ENCODE measurements at regions not wholly inside any gene's neighbourhood (a gene's known extent, or its start where the extent isn't known, plus 50 kb on each side); places are given as distances from the start of the nearest gene placed in this dataset.

DNA sequence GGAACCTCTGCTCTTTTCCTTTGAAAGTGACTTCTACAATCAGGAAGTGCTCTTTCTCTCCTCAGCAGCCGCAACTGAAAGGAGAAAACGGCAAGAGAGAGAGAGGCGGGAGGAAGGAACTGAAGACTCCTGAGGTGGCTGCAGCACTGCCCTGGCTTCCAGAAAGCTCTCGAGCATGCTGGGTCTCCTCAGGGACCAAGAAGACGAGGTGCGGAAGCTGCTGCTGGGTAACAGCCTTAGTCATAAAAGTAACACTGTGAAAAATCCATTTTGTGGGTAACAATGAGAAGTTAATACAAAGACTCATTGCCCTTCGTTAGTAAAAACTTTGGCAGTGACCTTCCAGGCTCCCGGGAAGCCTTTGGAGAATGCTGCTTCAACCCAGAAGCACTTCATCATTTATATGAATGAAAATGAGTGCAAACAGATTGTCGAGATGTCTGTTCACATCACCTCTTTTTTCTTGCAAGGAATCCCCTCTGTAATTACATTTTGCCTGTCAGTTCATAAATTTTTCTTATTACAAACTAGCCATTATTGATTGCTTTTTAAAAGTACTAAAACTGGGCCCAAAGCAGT is 473.4 kb downstream of the SOX6 start:
- no peaks in the 10 kb centered on the region for H3K36me3 Mint-ChIP-seq
- no peak overlapping the region for H3K27ac Mint-ChIP-seq
- no peaks in the 10 kb centered on the region for H3K4me1 Mint-ChIP-seq
- ATAC-seq (ENCODE audit: low read depth) (no peak), DNase-seq (no peak)
- no peak overlapping the region for H3K4me3 Mint-ChIP-seq
- POLR2A ChIA-PET, result no interaction called here
- H3K27me3 Mint-ChIP-seq, result no peaks in the 10 kb centered on the region
- H3K9me3 Mint-ChIP-seq, result no peaks in the 10 kb centered on the region

DNA sequence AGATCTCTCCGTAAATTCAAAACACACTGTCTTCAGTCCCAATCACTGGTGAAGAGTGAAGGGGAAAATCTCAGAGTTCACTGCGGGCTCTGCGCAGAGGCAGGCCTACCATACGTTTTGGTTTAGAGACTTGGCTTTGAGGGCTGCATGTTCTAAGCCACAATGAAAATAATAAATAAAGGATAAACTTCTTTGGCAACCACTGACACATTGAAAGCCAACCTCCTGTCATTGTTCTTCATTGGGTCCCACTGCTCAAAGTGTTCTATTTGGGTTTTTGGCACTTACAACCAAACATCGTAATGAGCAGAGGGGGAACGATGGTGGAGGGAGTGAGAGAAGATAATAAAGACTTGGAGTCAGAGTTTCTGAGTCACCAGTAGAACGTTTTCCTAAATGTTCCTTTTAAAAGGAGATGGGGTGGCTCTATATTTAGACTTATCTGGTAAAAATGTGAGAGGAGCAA is 472.9 kb downstream of the SOX6 start:
- Mint-ChIP-seq H3K36me3 (no peaks in the 10 kb centered on the region), H3K4me3 (no peak overlapping the region), H3K27me3 (no peaks in the 10 kb centered on the region), H3K27ac (no peak overlapping the region), H3K9me3 (no peaks in the 10 kb centered on the region), H3K4me1 (no peaks in the 10 kb centered on the region)
- DNase-seq (no peak), ATAC-seq (ENCODE audit: low read depth) (no peak)
- POLR2A ChIA-PET, result no interaction called here

DNA sequence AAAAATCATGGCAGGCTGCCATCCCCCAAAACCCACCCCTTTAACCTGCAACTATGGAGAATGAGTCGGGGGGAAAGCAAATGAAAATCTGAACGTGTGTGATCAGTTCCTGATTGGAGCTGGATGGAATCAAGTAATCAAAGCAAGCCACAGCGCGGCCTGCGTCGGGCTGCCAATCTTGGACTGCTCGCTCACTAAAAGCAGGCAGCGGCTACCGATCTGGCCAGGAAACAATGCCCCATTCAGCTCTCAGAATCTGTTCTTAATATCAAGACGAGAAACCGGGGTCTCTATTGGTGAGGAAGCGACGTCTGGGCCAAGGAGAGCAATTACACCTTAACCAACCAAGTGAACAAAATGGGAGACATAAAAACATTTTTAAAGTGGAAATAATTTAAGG is 472.2 kb downstream of the SOX6 start:
- H3K9me3 Mint-ChIP-seq, result no peaks in the 10 kb centered on the region
- DNase-seq, result no peak
- no peaks in the 10 kb centered on the region for H3K27me3 Mint-ChIP-seq
- no peak overlapping the region for H3K27ac Mint-ChIP-seq
- H3K36me3 Mint-ChIP-seq, result no peaks in the 10 kb centered on the region
- no peaks in the 10 kb centered on the region for H3K4me1 Mint-ChIP-seq
- POLR2A ChIA-PET, result no interaction called here
- ATAC-seq (ENCODE audit: low read depth), result no peak
- H3K4me3 Mint-ChIP-seq, result no peak overlapping the region

DNA sequence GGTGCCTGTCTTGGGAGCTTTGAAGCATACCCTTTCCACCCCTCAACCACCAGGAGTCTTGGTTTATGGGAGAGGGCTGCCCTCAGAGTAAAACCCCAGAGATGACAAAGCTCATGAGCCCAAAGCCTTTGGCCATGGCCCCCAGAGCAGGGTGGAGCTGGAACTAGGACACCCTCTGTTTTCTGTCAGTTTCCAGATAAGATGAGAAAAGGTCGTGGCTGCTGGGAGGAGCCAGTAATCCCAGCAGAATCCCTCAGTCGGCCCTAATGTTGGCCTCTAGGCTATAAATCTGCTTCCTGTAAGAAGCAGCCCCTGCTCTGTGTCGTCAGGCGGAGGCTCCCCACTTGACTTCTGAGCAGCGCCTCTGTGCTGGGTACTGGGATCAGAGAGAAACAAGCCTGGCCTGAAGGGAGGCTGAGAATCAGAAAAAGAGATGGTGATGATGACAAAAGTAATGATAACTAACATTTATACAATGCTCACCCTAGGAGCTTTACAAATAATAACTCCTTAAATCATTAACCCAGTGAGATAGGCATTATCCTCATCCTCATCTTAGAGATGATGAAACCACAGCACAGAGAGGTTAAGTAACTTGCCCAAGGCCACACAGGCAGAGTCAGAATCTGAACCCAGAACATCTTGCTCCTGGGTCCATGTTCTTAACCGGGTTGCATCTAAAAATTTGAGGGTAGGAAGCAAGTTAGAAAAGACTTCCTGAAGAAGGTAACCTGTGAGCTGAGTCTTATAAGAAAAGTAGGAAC is 471.4 kb downstream of the SOX6 start:
- DNase-seq (no peak), ATAC-seq (ENCODE audit: low read depth) (no peak)
- Mint-ChIP-seq H3K36me3 (no peaks in the 10 kb centered on the region), H3K9me3 (no peaks in the 10 kb centered on the region), H3K4me3 (no peak overlapping the region), H3K27me3 (no peaks in the 10 kb centered on the region), H3K4me1 (no peaks in the 10 kb centered on the region), H3K27ac (no peak overlapping the region)
- POLR2A ChIA-PET, result no interaction called here

DNA sequence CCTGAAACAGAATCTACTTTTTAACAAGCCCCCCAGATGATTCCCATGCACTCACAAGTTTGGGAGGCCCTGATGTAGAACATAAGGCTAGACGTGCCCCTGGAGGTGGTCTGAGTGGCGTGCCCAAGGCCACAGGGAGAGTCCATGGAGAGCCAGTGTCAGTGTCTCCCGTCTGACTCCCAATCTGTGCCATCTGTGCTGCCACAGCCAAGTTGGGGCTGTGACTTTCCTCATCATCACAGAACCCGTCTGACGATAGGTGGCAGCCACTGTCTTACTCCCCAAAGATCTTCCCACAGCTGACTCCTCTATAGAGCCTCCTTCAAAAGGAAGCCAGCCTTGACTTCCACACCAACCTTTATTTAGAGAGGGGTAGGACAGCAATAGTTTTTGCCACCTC is 470.5 kb downstream of the SOX6 start:
- H3K9me3 Mint-ChIP-seq, result no peaks in the 10 kb centered on the region
- no peak overlapping the region for H3K4me3 Mint-ChIP-seq

DNA sequence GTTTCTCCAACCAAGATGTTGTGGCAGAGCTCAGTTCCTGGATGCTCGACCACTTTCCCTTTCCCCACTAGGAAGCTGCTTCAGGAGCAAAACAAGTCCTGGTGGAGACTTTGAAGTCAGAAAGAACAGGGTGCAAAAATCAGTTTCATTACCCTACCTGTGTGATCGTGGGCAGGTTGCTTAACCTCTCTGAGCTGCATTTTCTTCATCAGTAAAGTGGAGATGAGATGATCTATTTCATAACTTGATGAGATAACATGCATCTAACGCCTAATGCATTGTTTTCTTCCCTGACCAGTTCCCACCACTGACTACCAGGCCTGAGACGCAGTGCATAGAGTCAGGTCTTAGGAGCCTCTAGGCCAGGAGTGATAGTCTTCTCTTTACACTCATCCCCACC is 470.0 kb downstream of the SOX6 start:
- H3K9me3 Mint-ChIP-seq, result no peaks in the 10 kb centered on the region
- DNase-seq (no peak), ATAC-seq (ENCODE audit: low read depth) (no peak)
- H3K4me1 Mint-ChIP-seq, result no peaks in the 10 kb centered on the region
- POLR2A ChIA-PET, result no interaction called here
- no peaks in the 10 kb centered on the region for H3K36me3 Mint-ChIP-seq
- no peak overlapping the region for H3K4me3 Mint-ChIP-seq
- no peak overlapping the region for H3K27ac Mint-ChIP-seq
- no peaks in the 10 kb centered on the region for H3K27me3 Mint-ChIP-seq

More for the DNA sequence above, 470.5 kb downstream of the SOX6 start:
- Mint-ChIP-seq H3K27ac (no peak overlapping the region), H3K27me3 (no peaks in the 10 kb centered on the region), H3K4me1 (no peaks in the 10 kb centered on the region), H3K36me3 (no peaks in the 10 kb centered on the region)
- DNase-seq, result no peak
- POLR2A ChIA-PET, result no interaction called here
- ATAC-seq (ENCODE audit: low read depth), result no peak

DNA sequence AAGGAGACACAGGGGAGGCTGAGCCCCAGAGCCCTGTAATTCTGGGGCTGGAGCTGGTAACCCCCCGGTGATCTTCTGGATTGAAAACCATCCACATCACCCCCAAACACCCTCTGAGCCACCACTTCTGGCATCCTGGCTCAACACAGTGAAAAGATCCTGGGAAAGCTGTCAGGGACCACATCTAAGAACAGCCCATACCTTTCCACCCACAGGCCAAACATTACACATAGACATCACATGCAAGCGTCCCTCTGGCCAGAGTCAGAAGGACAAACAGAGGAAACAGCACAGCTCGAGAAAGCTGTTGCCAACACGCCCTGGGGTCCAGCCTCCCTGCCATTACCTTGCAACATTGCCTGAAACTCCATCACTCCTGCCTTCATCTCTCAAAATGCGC is 469.5 kb downstream of the SOX6 start:
- no peak overlapping the region for H3K4me3 Mint-ChIP-seq
- POLR2A ChIA-PET, result no interaction called here
- no peaks in the 10 kb centered on the region for H3K4me1 Mint-ChIP-seq
- H3K36me3 Mint-ChIP-seq, result no peaks in the 10 kb centered on the region
- DNase-seq, result no peak
- H3K27ac Mint-ChIP-seq, result no peak overlapping the region
- no peaks in the 10 kb centered on the region for H3K9me3 Mint-ChIP-seq
- ATAC-seq (ENCODE audit: low read depth), result no peak
- H3K27me3 Mint-ChIP-seq, result no peaks in the 10 kb centered on the region

DNA sequence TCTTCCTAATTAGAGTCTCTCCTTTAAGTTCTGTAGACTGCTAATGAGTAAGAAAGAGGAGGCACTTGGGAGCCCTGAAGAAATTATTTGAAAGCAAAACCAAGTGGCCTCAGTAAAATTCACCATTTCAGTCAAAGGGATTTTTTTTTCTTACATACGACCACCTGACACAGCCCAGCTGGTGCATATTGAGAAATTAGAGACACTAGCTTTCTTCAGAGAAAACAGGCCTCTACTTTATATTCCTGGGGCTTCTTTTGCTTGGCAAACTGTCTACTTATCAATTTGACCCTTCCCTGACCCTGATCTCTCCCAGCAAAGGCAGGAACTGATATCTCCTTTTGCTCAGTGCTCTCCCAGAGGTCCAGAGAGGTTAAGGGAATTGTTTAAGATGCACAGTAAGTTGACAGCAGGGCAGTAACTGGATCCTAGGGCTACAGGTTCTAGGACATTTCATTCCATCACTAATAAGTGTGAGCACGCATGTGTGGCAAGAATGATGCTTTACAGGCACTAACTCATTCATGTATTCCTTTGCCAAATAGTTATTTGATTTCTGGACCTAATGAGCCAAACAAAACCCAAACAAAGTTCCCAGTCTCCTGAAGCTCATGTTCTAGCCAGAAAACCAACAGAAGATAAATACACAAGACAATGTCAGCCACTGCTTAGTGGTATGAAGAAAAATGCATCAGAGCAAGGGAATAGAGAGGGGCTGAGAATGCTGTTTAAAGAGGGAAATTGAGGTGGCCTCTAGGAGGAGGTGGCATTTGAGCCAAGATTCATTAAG is 467.6 kb downstream of the SOX6 start:
- no peak overlapping the region for H3K27ac Mint-ChIP-seq

DNA sequence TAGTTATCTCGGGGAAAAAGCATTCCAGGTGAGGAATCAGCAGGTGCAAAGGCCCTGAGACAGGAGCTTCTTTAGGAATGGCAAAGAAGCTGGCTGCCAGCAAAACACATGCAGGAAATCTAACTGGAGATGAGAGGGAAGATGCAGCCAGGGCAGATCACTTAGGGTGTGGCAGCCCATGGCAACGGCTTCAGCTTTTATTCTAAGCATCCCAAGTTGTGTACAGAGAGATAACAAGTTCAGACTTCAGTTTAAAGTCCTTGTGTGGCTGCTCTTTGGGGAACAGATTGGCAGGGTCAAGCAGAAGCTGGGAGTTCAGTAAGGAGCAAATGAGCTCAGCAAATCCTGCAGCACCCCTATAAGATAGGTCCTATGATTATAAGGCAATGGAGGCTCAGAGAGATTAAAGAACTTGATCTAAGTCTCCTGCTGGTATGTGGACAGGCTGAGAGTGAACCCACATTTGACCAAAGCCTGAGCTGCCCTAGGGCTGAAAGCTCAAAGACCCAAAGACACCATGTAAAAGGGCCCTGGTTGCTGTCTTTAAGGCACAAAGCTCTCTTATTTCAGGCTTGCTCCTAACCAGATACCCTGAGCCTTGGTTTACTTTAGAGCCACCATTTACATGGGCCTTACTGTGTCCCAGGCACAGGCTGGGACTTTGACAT is 466.8 kb downstream of the SOX6 start:
- H3K4me3 Mint-ChIP-seq, result no peak overlapping the region
- no peak for ATAC-seq (ENCODE audit: low read depth)
- DNase-seq, result no peak
- H3K9me3 Mint-ChIP-seq, result no peaks in the 10 kb centered on the region
- no peaks in the 10 kb centered on the region for H3K36me3 Mint-ChIP-seq
- H3K4me1 Mint-ChIP-seq, result no peaks in the 10 kb centered on the region
- POLR2A ChIA-PET, result no interaction called here
- H3K27ac Mint-ChIP-seq, result no peak overlapping the region
- H3K27me3 Mint-ChIP-seq, result no peaks in the 10 kb centered on the region

More for the DNA sequence above, 467.6 kb downstream of the SOX6 start:
- no peaks in the 10 kb centered on the region for H3K36me3 Mint-ChIP-seq
- DNase-seq, result no peak
- H3K27me3 Mint-ChIP-seq, result no peaks in the 10 kb centered on the region
- no peaks in the 10 kb centered on the region for H3K9me3 Mint-ChIP-seq
- POLR2A ChIA-PET, result no interaction called here
- ATAC-seq (ENCODE audit: low read depth), result no peak
- no peak overlapping the region for H3K4me3 Mint-ChIP-seq
- H3K4me1 Mint-ChIP-seq, result no peaks in the 10 kb centered on the region

DNA sequence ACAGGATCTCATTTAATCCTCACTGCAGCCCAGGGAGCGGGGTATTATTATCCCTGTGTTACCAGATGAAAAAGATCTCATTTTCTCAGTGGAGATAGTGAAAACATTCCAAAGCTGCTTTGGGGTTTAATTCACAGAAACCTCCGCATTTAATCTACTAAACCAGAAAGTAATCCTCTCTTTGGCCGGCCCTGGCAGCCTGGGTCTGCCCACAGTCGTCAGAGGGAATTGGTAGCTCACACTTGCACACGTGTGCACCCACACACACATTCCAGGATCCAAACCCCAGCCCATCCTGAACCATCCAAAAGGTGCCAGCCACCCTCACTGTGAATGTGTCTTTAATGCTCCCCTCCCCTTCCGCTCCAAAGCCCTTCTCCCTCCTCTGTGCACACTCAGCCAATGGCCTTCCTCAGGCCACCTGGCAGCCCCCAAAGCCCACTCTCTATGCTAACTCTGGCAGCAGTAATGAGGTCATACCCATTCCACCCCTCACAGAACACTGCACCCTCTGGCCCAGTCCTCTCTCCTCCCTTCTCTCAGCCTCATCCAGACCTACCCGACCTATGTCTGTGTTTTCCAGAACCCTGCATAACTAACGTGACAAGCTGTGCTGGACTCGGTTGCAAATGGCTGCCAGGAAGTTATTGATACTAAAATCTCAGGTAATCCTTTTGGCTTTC is 466.2 kb downstream of the SOX6 start:
- Mint-ChIP-seq H3K4me1 (no peaks in the 10 kb centered on the region), H3K27me3 (no peaks in the 10 kb centered on the region), H3K27ac (no peak overlapping the region), H3K36me3 (no peaks in the 10 kb centered on the region), H3K4me3 (no peak overlapping the region), H3K9me3 (no peaks in the 10 kb centered on the region)
- POLR2A ChIA-PET, result no interaction called here
- ATAC-seq (ENCODE audit: low read depth), result no peak
- no peak for DNase-seq

DNA sequence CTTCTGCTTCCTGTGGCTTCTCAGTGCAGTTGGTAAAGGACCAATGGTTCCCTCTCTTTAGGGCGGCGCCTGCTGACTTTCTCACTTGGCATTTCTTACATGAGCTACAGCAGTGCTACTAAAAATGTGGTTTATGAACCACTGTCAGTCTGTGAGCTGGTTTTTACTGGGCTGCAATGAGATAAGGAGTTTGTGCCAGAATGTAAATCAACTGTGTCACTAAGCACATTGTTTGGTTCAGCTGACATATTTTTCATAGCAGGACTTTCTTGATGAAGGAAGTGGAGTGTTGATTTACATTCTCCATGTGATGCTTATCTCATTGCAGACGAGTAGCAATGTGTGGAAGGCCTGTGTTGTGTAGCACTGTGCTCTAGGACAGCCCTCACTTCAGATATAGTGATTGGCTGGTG is 463.3 kb downstream of the SOX6 start:
- no peaks in the 10 kb centered on the region for H3K4me1 Mint-ChIP-seq
- H3K27me3 Mint-ChIP-seq, result no peaks in the 10 kb centered on the region
- POLR2A ChIA-PET, result no interaction called here
- H3K4me3 Mint-ChIP-seq, result no peak overlapping the region
- ATAC-seq (ENCODE audit: low read depth), result no peak
- no peaks in the 10 kb centered on the region for H3K9me3 Mint-ChIP-seq
- no peak for DNase-seq
- H3K36me3 Mint-ChIP-seq, result no peaks in the 10 kb centered on the region
- no peak overlapping the region for H3K27ac Mint-ChIP-seq

DNA sequence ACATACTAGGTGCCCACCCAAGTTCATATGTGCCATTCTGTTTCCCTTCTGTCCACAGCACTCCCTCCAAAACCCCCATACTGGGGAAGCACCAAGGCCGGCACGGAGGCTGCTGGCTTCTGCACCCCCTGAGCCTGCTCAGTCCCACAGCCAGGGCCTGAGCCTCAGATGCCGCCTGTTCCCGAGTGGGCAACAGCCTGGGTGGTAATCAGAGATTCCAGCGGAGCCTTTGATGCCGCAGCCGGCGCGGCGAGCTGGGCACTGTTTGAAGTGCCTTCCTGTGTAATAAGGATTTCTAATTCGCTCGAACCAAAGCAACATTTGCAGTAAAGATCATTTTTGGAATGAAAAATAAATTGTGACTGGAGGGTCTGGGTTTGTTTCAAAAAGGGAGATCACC is 460.3 kb downstream of the SOX6 start:
- no peaks in the 10 kb centered on the region for H3K4me1 Mint-ChIP-seq
- no peak for DNase-seq
- POLR2A ChIA-PET, result no interaction called here
- H3K9me3 Mint-ChIP-seq, result no peaks in the 10 kb centered on the region
- no peak overlapping the region for H3K4me3 Mint-ChIP-seq
- H3K27ac Mint-ChIP-seq, result no peak overlapping the region
- H3K36me3 Mint-ChIP-seq, result no peaks in the 10 kb centered on the region
- peaks cover 2% of the 10 kb centered on the region for H3K27me3 Mint-ChIP-seq
- ATAC-seq (ENCODE audit: low read depth), result no peak

DNA sequence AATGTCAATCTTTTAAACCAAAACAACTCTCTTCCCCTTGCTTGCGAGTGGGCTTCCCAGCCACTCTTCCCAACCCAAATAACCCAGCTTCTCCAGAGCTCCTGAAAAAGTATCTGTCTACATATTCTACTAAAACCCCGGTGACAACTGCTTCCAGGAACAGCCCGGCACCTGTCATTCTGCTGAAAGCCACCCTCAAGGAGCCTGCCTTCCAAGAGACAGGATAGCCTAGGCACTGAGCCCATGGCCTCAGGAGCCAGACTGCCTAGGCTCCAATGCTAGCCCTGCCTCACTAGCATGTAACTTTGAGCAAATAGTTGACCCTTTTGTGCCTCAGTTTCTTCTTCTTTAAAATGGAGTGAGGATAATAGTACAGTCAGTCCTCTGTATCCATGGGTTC is 459.8 kb downstream of the SOX6 start:
- DNase-seq (no peak), ATAC-seq (ENCODE audit: low read depth) (no peak)
- Mint-ChIP-seq H3K27me3 (peaks cover 2% of the 10 kb centered on the region), H3K36me3 (no peaks in the 10 kb centered on the region), H3K4me1 (no peaks in the 10 kb centered on the region), H3K9me3 (no peaks in the 10 kb centered on the region), H3K27ac (no peak overlapping the region), H3K4me3 (no peak overlapping the region)
- POLR2A ChIA-PET, result no interaction called here

Data from activated naive CD8-positive, alpha-beta T cell treated with anti-CD3 and anti-CD28 coated beads, Interleukin-2, amount 10 ng/mL, durations not matched to agents 7 days and 5 days (primary cell).